ENCODE measurements at regions not wholly inside any gene's neighbourhood (a gene's known extent, or its start where the extent isn't known, plus 50 kb on each side); places are given as distances from the start of the nearest gene placed in this dataset.

GRCh38 chr16:55039042-55039441, 108.4 kb downstream of the IRX5 start:
- TF ChIP-seq CTCF (conservative IDR thresholded peaks at IDR 0.05; ENCODE audit: low read length) (no peak), EZH2phosphoT487 (IDR thresholded peaks at IDR 0.05; ENCODE audit: borderline replicate concordance, low read depth, low read length) (no peak)
